ENCODE measurements at regions not wholly inside any gene's neighbourhood (a gene's known extent, or its start where the extent isn't known, plus 50 kb on each side); places are given as distances from the start of the nearest gene placed in this dataset.

DNA sequence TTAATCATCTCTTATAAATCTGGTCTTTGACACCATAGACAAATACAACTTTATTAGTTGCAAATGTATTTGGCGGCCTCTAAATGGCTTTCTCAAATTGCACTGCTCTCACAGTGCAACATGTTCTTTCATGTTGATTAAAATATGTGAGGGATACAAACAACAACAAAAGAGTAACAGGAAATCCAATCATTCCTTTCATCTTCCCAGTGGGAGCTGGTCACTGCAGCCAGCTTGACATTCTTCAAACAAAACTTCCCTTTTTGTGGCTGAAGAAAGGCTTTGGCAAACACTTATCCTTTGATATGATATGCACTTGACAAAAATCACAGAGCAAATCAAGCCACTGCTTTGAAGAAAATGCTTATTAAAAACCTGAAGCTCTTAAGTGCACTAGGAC is 973.6 kb downstream of the EPHA3 start:
- TF ChIP-seq POLR2A (IDR thresholded peaks at IDR 0.05), result no peak
- TF ChIP-seq CTCF (IDR thresholded peaks at IDR 0.05), result no peak
